ENCODE measurements at regions not wholly inside any gene's neighbourhood (a gene's known extent, or its start where the extent isn't known, plus 50 kb on each side); places are given as distances from the start of the nearest gene placed in this dataset.

GRCh38 chr6:30821862-30822784, 62.2 kb upstream of the DDR1 start (continued):
- TF ChIP-seq USF2 (IDR thresholded peaks at IDR 0.05; ENCODE audit: borderline replicate concordance, low read depth, low read length) (no peak), SMAD1 (IDR thresholded peaks at IDR 0.05; ENCODE audit: low read depth, partially characterized antibody) (peak; percentile 44), YY1 (IDR thresholded peaks at IDR 0.05; ENCODE audit: low read depth, low read length) (no peak), ETV6 (conservative IDR thresholded peaks at IDR 0.05 in 1 of 2, IDR thresholded peaks at IDR 0.05 in 1 of 2; ENCODE audit: borderline replicate concordance in 1 of 2, low read depth in 1 of 2) (no peak), RELB (IDR thresholded peaks at IDR 0.05; ENCODE audit: low read depth) (peak; percentile 76; the same call in 1 of the 2 replicates), BHLHE40 (IDR thresholded peaks at IDR 0.05; ENCODE audit: borderline replicate concordance in 1 of 2, low read depth in 2 of 2, low read length in 1 of 2) (no peak), KLF5 (IDR thresholded peaks at IDR 0.05; ENCODE audit: partially characterized antibody) (no peak), WRNIP1 (IDR thresholded peaks at IDR 0.05; ENCODE audit: borderline replicate concordance, low read depth, low read length) (no peak), CHD4 (IDR thresholded peaks at IDR 0.05) (no peak), ZNF687 (IDR thresholded peaks at IDR 0.05) (peak; percentile 23; the same call in 1 of the 2 replicates), MLLT1 (IDR thresholded peaks at IDR 0.05) (no peak; the same call in 1 of the 2 replicates), ZBED1 (IDR thresholded peaks at IDR 0.05; ENCODE audit: borderline replicate concordance) (no peak), ATF2 (IDR thresholded peaks at IDR 0.05; ENCODE audit: low read length) (no peak), EED (IDR thresholded peaks at IDR 0.05; ENCODE audit: low read depth) (no peak), DPF2 (IDR thresholded peaks at IDR 0.05) (peak; percentile 58)

Measured in GM12878 (cell line).